Peyer's patch (tissue), 4 donors: ENCODE measurements at regions not wholly inside any gene's neighbourhood (a gene's known extent, or its start where the extent isn't known, plus 50 kb on each side); places are given as distances from the start of the nearest gene placed in this dataset.

Experiments used
- CTCF ChIP-seq, 6 experiments: fragments of 450-650 bp in 4 of 6; fragments of 200-600 bp in 2 of 6; sonication (generic) in 1 of 6; IDR thresholded peaks; one replicate each; pipeline ENCODE4 v1.5.1; 2017 to 2019; ENCODE audit warnings: antibody characterized with exemption in 6 of 6, mild to moderate bottlenecking in 3 of 6, moderate library complexity in 1 of 6
- POLR2A ChIP-seq, 2 donors: fragments of 450-650 bp; IDR thresholded peaks; one replicate each; pipeline ENCODE4 v1.5.1; 2017; ENCODE audit warnings: antibody characterized with exemption in 2 of 2, mild to moderate bottlenecking in 2 of 2, moderate library complexity in 2 of 2

GRCh38 chr3:103453152-103453551 lies 1018.3 kb downstream of the ZPLD1 start:
- TF ChIP-seq CTCF (IDR thresholded peaks at IDR 0.05), result no peak
- no peak for TF ChIP-seq POLR2A (IDR thresholded peaks at IDR 0.05)
